GM19452 (cell line): ENCODE measurements at regions not wholly inside any gene's neighbourhood (a gene's known extent, or its start where the extent isn't known, plus 50 kb on each side); places are given as distances from the start of the nearest gene placed in this dataset.
A peak's percentile ranks its signal among the peaks of the same experiment; 100 is the strongest.

ENCODE experiments used
- ATAC-seq: cut with Tn5 transposase; IDR thresholded peaks from one replicate; pipeline ENCODE4 v1.9.1; 2021; ENCODE audit not compliant: unreplicated experiment

DNA sequence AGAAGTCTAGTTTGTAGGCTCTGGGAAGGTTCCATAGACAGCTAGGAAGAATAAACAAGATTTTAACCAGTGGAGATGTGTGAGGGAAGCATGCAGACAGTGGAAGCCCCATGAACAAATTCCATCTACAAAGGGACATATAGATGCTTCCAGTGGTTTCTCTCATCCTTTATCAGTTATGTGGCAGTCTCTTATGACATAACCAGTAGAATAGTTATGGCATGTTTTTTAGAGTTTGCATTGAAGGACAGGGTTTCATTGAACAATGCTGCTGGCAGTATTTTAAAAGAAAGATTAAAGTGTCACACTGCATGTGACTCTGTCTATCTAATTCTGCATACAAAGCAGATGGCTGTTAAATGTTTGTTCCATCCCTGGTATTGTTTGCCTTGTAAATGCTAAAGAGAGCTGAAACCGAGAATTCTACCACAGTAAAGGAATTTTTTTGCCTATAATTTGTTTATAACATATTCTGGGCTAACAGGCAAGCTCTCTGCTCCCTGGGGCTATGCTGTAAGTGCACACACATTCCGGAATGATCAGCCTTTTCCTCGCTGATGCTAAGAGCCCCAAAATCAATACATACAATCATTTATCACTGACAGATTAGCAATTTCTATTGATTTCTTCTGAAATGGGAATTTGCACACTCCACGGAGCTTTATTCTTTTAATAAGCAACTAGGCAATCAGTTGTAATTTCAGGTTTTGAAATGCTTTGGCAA lies 76.8 kb upstream of the PELI1 start:
- no peak for ATAC-seq

DNA sequence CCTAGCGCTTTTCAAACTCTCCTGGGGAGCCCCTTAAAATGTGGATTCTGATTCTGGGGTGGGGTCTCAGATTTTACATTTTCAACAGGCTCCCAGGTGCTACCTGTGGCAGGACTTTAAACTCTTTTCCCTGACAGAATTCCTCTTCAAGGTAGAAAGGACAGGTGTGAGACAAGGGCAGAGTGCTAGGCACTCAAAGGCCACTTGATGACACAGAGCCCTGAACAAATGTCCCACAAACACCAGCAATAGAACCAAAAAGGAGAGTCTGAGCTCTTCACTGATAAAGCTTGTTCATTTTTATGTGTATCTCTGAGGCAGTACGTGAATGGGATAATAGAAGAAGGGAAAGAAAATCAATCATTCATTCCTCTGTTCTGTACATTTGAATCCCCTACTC lies 77.7 kb upstream of the PELI1 start:
- no peak for ATAC-seq

DNA sequence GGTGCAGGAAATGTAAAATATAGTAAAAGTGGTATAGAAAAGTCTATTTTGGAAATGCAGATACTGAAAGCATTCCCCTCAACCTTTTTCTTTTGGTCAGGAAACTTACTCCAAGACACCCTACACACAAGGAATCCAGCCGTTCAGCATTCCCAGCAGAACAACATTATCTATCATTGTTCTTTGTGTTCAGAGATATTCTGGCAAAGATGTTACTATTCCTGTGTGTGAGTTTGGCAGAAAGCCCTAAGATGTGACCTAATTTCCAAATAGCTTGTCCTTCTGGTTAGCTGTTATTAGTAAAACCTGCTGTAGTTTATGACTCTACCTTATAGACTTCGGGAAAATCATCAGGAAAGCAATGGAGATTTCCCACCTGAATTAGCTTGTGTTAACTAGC lies 78.1 kb upstream of the PELI1 start:
- no peak for ATAC-seq

DNA sequence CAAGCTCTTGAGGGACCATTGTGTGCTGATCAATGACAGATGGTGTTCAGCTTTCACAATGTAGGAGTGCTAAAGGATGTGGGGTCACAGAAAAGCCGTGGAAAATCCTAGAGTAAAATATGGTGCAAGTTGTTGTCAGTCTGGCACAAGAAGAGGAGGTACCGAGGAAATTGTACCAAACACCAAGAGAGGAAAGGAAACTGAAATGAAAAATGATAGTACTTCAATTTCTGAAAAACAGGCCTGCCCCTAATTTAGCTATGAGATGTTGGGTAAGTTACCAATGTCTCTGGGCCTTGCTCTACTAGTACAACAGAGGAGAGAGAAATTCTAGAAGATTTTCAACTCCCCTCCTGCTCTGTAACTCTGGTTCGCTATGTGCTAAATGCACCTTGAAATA lies 78.8 kb upstream of the PELI1 start:
- ATAC-seq, result peak; percentile 56

DNA sequence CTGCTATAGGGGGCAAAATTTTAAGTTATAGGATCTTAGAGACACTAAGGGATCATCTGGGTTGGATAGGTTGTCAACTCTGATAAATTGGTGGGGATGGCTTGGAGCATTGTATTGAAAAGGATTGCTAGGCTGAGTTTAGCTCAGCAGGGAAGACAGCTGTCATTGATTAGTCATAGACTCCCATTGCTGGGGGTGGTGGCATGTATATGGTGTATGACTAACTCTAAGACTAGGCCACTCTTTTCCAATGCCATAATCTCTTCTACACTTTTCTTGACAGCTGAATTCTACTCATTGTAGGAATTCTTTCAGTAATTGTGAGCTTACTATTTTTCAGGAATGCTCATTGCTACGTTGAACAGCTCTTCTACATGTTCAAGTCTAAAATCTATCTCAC lies 81.3 kb upstream of the PELI1 start:
- no peak for ATAC-seq

DNA sequence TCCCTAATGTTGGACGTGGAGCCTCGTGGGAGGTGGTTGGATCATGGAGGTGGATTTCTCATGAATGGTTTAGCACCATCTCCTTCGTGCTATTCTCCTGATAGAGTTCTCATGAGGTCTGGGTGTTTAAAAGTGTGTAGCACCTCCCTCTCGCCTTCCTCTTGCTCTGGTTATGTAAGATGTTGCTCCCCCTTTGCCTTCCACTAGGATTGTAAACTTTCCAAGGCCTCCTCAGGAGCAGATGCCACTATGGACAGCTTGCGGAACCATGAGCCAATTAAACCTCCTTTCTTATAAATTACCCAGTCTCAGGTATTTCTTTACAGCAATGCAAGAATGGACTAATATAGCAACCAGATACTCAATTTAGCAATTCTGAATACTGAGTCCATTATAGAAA lies 82.4 kb upstream of the PELI1 start:
- ATAC-seq, result no peak

DNA sequence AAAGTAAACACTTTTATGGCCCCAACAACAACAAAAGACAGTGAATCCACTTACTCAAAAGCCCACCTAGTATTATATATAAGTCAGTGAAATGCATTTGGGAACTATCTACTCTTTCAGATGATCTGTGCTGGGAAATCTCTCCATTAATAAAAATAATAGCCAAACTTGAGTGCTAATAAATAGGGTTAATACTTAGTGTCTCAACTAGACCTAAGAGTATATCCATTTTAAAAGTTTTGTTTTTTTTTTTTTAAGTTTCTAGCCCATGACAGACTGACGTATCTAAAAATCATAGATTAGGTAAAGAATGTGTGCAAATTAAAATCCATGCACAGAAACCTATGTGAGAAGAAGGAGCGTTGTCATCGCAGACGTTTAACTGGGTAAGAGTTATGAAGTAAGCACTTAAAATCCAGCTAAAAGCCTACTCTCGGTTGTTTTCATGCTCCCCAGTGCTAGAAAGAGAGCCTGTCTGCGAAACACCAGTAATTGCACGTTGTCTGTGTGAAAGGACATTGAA lies 83.4 kb upstream of the PELI1 start:
- ATAC-seq, result no peak

DNA sequence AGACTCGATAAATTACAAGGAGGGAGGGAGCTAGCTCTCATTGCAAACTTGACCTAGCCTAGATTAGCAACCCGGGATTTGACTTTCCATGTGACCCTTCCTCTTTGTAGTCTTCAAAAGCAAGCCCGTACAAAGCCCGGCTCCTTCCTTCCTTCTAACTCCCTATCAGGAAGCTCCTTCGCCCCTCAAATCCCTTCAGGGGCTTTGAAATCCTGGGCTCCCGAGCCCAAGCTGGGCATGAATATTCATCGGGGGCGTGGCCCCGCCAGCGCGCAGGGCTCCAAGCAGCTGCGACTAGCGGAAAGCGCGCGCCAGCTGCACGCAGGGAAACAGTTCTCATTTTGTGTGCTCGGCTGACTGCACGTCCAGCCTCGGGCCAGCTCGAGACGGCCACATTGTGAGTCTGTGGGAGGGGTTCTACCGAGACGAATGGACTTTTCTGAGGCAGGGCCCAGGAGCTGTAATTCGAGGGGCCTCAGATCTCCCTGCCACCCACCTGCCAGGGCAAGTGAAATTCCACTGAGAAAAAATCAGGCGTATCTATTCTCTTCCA lies 84.0 kb upstream of the PELI1 start:
- ATAC-seq, result peak; percentile 98

DNA sequence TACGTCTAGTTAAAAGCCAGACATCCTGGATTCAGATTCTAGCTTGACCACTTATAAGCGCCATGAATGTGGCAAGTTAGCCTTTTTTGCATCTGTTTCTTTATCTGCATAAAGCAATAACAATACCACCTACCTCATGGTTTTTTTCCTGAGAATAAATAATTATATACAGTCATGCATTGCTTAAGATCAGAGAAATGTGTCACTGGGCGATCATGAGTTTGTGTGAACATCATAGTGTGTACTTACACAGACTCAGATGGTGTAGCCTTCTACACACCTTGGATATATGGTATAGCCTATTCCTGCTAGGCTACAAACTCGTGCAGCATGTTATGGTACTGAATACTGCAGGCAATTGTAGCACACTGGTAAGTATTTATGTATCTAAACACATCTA lies 84.7 kb upstream of the PELI1 start:
- no peak for ATAC-seq

DNA sequence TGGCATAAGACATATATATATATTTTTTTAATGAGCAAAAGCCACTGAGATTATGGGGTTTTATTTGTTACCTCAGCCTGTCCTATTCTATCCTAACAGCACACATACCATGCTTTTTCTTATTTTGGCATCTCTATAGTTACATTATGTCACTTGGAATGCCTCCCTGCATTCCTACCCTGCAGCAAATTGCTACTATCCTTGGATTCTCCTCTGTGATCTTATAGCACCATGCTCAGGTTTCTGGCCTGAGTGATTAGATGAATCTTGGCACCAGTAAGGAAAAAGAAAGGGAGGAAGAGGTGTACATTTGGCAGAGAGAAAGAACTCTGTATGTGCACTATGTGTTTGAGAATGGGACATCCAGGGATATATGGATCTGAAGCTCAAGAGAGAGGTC lies 86.3 kb upstream of the PELI1 start:
- no peak for ATAC-seq

DNA sequence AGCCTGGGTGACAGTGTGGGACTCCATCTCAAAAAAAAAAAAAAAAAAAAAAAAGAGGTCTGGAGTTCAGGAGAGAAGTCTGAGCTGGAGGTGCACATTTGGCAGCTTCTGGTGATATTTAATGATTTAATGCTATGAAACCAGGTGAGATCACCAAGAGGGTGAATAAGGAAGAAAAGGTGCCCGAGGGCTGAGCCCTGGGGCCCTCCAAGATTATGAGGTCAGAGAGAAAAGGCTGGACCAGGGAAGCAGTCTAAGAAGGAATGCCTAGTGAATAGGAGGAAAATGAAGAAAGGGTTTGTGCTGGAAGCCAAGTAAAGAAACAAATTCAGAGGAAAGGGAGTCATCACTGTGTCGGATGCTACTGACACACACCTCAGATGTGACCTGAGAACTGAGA lies 88.0 kb upstream of the PELI1 start:
- ATAC-seq, result no peak

DNA sequence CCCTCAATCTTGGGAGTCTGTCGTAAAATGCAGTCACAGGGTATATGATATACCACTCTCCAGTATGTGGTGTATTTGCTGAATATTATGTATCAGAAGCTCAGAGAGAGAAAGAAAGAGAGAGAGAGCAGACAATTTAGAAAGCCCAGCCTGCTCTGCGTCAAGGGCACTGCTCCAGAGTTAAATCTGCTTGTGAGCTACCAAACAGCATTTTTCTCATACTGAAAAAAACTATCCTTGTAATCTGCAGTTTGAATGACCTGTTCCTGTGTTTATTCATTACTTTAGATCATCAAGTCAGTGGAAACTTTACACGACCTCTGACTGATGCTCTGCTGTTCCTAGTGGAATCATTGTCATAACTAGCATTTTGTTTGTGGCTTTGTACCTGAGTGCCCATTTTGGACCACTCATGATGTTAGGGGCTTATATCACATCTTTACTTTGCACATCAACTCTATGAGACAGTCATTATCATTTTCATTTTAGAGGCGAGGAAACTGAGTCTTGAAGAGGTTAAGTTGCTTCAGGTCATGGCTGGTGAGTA lies 89.2 kb upstream of the PELI1 start:
- no peak for ATAC-seq

DNA sequence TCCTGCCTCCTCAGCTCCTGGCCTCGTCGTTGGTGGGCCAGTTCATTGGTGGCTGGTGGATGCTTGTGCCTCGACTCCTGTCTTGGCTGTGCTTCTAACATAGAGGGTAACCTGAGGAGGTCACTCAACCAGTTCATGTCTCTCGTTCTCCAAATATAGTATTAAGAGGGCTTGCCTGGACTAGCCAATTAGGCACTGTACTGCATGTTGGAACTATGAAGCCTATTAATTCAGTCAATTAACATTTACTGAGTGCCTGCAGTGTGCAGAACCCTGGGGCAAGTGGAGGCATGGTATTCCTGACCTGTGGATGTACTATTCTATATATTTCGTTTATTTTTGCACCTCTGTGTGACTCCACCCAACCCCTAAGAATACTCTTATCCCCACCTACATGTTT lies 89.9 kb upstream of the PELI1 start:
- ATAC-seq, result no peak

DNA sequence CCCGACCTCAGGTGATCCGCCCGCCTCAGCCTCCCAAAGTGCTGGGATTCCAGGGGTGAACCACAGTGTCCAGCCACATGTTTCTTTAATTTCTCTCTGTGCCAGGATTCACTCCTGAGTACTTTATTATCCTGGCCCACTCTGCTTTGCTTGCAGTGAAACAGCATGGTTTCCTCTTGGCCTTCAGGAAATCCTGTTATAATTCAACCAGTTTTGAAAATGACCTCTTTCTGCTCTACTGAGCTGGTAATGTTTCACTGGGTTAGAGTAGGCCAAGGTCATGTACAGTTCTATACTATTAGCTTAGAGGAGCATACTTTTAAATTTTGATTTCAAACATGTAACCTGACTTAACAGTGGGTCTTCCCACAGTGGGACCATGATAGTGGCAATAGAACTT lies 90.6 kb upstream of the PELI1 start:
- ATAC-seq, result peak; percentile 77

DNA sequence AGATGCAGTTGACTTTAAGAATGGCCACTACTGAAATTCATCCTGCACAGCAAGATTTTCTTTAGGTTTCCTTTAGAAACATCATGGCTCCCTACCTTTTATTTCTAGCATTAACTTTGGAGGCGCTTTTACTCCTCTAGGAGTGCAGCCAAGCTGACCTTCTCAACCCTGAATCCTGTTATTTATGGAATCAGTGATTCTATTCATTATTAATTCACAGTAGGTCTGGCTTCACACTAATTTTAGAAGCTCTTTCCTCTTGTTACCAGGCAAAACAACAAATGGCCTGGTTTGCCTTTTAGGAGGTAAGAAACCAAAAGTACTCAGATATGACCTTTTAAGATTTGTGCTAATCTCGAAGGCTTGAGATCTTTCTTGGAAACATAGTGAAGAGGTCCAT lies 93.0 kb upstream of the PELI1 start:
- ATAC-seq, result no peak

DNA sequence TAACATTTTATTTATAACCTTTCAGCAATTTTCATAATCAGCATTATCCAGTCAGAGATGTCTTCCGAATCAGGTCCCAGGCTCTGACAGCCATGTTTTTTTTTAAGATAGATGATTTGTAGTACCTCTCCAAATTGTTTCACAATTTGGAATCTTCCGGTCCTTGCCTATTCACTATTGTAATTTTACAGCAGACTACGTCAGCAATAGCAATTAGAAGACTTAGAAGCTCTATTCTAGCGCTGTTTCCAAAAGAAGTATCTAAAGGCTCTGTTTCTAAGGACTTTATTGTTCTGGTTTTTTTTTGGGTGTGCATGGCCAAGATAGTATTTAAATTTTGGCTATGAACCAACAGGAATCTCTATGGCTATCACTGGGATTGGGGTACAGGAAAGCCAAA lies 94.6 kb upstream of the PELI1 start:
- ATAC-seq, result no peak

DNA sequence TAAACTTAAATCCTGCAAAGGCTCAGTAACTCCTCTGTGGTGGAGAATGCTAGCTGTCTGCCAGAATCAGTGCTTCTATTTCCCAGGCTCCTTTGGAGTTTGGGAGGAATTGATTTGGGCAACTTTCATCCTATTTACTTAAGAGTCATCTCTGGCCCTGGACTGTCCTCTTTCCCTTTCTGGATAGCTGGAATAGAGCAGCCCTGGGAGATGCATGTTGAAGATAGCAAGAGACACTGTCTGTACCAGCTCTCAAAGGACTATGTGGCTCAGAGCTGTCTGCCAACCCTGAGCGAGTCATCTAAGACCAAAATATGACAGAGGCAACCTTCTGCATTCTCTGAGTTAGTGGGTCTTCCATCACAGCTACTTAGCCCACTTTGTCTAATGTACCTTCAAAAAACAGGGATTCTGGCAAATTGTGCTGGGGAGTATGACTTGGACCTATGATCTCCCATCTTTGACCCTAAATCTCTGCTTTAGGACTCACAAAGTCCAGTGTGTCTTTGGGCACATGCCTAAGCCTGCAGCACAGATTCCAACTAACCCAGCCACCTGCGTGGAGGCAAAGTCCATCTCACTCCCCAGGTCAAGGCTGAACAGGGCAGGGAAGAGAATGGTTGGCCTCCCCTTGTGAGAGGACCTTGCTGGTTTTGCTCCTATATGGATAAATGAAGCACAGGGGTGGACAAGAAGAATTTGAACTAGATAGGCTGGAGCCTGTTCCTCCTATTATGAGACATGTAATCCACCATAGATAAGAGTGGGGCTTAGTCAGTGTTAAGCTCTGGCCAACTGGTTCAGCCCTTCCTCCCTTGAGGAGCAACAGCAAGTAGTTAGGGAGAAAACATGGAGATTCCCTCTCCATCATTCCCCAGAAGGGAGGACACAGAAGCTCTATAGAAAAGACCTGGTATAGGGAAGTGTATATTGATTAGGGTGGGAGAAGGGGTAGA lies 99.1 kb upstream of the PELI1 start:
- no peak for ATAC-seq

DNA sequence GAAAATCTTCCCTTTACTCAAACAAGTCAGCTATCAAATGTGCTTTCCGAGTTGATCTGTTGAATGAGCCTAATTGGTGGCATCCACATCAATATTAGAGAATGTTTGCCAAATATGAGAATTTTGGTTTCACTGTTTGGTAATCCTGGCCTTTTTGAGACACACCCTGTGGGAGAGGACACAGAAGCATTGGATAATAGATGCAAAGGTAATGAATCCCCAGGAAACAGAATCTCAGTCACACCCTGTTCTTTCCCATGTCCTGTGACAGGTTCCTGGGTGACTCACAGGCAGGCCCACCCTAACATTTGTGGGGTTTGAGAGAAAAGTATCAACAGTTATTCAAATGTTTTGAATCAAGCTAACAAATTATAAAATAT lies 99.8 kb upstream of the PELI1 start:
- no peak for ATAC-seq

DNA sequence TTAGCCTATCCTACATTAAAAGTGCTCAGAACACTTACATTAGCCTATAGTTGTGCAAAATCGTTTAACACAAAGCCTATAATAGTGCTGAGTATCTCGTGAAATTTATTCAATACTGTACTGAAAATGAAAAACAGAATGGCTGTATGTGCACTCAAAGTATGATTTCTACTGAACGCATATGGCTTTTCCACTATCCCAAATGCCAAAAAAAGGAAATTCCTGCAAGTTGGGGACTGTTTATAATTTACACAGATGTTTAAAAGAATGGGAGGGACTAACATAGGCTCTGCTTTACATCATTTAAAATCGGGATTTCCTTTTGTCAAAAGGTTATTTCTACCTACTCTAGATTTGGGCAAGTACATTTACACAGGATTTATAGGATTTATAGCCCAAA lies 101.4 kb upstream of the PELI1 start:
- ATAC-seq, result no peak

DNA sequence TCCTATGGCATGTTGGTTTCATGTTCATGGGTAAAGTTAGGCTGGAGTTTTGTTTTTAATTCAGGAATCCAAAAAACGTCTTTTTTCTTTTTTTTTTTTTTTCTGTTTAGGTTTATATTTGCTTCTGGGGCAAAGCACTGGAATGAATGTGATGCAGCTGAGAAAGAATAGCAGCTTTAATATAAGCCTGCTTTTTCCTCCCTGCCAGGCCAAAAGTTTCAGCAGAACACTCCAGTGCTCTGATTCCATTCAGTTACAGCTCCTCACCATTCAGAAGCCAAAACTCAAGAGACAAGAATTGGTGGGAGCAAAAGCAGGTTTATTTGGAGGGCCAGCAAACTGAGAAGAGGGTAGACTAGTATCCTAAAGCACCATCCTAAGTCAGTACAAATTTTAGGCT lies 102.7 kb upstream of the PELI1 start:
- ATAC-seq, result no peak

DNA sequence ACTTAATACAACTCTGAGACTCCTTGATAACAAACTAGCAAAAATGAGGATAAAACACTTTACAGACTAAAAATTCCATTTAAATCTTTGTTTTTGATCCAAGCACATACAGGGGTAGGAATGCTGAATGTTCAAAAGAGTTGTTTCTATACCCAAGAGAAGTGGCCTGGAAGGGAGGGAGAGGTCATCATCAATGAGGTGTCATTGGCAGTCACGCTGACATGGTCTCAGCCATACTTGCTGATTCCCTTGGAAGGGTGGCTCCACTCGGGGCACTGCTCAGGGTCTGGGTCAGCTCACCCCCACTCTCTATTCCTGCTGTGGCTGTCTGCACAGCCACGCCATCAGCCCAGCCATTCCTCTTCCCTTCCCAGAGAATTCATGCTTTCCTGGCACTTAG lies 105.2 kb upstream of the PELI1 start:
- ATAC-seq, result no peak

DNA sequence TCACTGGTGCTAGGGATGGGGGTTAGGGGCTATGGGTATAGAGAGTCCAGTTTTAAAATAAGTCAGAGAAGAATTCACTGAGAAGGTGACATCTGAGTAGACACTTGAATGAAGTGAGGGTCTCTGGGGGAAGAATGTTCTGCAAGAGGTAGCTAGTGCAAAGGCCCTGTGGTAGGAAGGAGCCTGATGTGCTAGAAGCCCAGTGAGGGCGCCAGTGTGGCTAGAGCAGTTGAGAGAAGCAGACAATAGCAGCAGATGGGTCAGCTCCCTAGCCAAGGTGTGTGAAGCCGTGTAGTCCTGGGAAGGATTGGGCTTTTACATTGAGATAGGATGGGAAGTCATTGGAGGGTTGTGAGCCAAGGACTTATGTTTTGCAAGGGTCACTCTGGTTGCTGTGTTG lies 105.8 kb upstream of the PELI1 start:
- ATAC-seq, result no peak
